ENCODE measurements at regions not wholly inside any gene's neighbourhood (a gene's known extent, or its start where the extent isn't known, plus 50 kb on each side); places are given as distances from the start of the nearest gene placed in this dataset.

DNA sequence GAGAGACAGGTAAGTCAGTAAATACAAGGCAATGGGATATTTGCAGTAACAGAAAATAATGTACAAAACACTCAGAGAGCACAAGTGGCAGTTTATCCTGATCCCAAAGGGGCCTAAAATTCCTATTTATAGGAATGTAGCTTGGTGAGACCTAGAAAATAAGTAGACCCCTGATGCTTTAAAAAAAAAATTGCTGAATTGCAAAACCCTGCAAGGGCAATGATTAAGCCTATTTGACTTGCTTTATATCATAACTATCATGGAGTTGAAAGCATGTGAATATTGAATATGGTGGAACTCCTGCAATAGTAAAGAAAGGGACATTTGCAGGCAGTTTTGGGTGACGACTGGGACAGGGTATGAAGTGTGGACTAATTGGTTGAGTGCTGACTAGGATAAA is 101.9 kb upstream of the C1orf21 start:
- H3K4me1 ChIP-seq (ENCODE audit: control insufficient read depth in 1 of 2, insufficient read depth in 2 of 2, low read length in 2 of 2) = peaks cover 0 to 7% of the 10 kb centered on the region in 2 donors
- H3K36me3 ChIP-seq (ENCODE audit: control insufficient read depth in 1 of 2, insufficient read depth in 2 of 2, low read length in 2 of 2) = no peaks in the 10 kb centered on the region
- H3K4me3 ChIP-seq (ENCODE audit: low read depth in 1 of 2, low read length in 2 of 2) = no peak overlapping the region
- no peaks in the 10 kb centered on the region for H3K27me3 ChIP-seq (ENCODE audit: low read depth, low read length)
- H3K9me3 ChIP-seq (ENCODE audit: control insufficient read depth in 1 of 2, low read length in 2 of 2) = no peaks in the 10 kb centered on the region
- H3K27ac ChIP-seq (ENCODE audit: low read length) = no peak overlapping the region

DNA sequence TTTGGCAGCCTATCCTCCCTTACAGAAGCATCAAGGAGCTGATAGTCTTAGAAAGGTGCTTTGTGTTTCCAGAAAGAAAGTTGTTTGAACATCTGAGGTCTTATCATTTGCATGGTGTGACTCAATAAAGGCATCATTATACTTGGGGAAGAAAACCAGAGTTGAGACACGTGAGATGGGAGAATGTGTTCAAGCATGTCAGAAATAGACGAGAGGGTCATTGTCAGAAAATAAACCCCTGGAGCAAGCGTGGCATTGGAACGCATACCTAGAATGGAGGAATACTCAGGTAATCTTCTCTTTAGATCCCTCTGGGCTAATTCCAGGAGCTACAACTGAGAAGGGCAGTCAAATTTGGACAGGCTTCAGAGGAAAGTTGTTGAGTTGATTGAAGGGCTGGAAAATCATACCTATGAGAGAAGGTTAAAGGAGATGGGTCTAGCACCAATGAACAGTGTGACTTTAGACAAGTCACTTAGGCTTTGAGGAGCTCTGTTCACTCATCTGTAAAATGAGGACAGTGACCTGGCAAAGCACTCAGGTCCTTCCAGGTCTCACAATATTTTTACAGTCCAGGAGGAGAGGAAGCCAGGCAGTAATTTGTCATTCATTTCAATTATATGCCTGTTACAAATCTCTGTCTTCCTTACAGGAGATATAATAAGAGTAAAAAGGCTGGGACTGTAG is 101.3 kb upstream of the C1orf21 start:
- Histone ChIP-seq H3K36me3 (ENCODE audit: control insufficient read depth in 1 of 2, insufficient read depth in 2 of 2, low read length in 2 of 2) (no peaks in the 10 kb centered on the region), H3K27ac (ENCODE audit: low read length) (no peak overlapping the region)

DNA sequence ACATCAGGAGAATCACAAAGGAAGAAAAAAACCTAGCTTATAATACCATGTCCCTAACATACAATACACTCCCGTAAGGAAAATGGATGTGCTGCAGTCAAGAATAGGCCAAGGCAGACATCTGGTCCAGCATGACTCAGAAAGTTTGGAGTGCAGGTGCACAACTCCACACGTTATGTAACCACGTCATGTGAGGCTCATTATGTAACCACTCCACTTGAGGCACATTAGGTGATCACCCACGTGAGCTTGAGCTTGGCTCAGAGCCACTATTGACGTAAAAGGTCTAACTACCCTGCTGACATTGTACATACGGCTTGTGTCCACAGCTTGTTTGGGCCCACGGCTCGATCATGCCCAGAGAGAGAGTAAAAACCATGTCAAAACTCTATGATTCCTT is 99.8 kb upstream of the C1orf21 start:
- Histone ChIP-seq H3K27ac (ENCODE audit: low read length) (no peak overlapping the region), H3K36me3 (ENCODE audit: control insufficient read depth in 1 of 2, insufficient read depth in 2 of 2, low read length in 2 of 2) (no peaks in the 10 kb centered on the region), H3K4me3 (ENCODE audit: low read depth in 1 of 2, low read length in 2 of 2) (no peak overlapping the region), H3K4me1 (ENCODE audit: control insufficient read depth in 1 of 2, insufficient read depth in 2 of 2, low read length in 2 of 2) (peaks cover 0 to 7% of the 10 kb centered on the region in 2 donors), H3K9me3 (ENCODE audit: control insufficient read depth in 1 of 2, low read length in 2 of 2) (no peaks in the 10 kb centered on the region), H3K27me3 (ENCODE audit: low read depth, low read length) (no peaks in the 10 kb centered on the region)

More for the DNA sequence above, 101.3 kb upstream of the C1orf21 start:
- no peaks in the 10 kb centered on the region for H3K27me3 ChIP-seq (ENCODE audit: low read depth, low read length)
- H3K4me1 ChIP-seq (ENCODE audit: control insufficient read depth in 1 of 2, insufficient read depth in 2 of 2, low read length in 2 of 2) = peaks cover 0 to 7% of the 10 kb centered on the region in 2 donors
- no peaks in the 10 kb centered on the region for H3K9me3 ChIP-seq (ENCODE audit: control insufficient read depth in 1 of 2, low read length in 2 of 2)
- no peak overlapping the region for H3K4me3 ChIP-seq (ENCODE audit: low read depth in 1 of 2, low read length in 2 of 2)

DNA sequence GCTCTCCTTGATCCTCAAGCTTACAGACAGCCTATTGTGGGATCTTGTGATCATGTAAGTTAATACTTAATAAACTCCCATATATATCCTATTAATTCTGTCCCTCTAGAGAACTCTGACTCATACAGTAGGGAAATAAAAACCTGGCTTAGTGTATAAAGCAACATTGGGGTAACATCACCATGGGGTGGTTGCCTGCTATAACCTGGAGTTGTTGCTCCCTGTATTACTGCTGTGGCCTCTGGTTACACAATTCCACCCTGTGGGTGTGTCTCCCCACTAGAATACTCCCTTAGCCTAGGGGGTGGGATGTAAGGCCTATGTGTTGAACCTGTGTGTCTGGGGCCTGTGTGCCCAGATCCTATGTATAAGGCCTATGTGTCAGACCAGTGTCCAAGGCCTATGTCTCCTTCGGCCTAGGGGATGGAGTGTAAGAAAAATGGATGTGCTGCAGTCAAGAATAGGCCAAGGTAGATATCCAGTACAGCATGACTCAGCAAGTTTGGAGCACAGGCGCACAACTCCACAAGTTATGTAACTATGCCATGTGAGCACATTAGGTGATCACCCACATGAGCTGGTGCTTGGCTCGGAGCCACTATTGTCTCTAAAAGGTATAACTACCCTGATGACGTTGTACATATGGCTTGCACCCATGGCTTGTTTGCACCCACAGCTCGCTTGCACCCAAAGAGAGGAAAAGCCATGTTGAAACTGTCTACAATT is 96.8 kb upstream of the C1orf21 start:
- Histone ChIP-seq H3K27ac (ENCODE audit: low read length) (no peak overlapping the region), H3K36me3 (ENCODE audit: control insufficient read depth in 1 of 2, insufficient read depth in 2 of 2, low read length in 2 of 2) (no peaks in the 10 kb centered on the region), H3K4me1 (ENCODE audit: control insufficient read depth in 1 of 2, insufficient read depth in 2 of 2, low read length in 2 of 2) (no peaks in the 10 kb centered on the region), H3K27me3 (ENCODE audit: low read depth, low read length) (no peaks in the 10 kb centered on the region), H3K4me3 (ENCODE audit: low read depth in 1 of 2, low read length in 2 of 2) (no peak overlapping the region), H3K9me3 (ENCODE audit: control insufficient read depth in 1 of 2, low read length in 2 of 2) (no peaks in the 10 kb centered on the region)

DNA sequence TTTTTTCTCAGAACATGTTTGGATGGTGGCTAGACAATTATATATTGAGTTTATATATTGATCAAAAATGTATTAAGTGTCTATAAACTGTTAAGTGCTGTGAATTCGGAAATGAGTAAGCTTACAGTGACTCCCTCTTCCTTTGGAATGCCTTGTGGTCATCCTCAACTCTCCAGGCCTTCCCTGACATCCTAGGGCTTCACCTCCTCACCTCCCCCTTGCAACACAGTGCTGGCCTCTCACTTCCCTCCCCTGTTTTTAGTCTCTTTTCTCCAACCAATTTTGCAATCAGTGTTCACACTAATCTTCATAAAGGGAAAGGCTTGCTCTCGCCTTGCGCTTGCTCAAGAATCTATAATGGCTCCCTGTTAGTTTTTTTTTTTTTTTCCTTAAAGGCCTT is 95.1 kb upstream of the C1orf21 start:
- Histone ChIP-seq H3K9me3 (ENCODE audit: control insufficient read depth in 1 of 2, low read length in 2 of 2) (no peaks in the 10 kb centered on the region), H3K36me3 (ENCODE audit: control insufficient read depth in 1 of 2, insufficient read depth in 2 of 2, low read length in 2 of 2) (no peaks in the 10 kb centered on the region), H3K4me3 (ENCODE audit: low read depth in 1 of 2, low read length in 2 of 2) (no peak overlapping the region), H3K27me3 (ENCODE audit: low read depth, low read length) (no peaks in the 10 kb centered on the region), H3K4me1 (ENCODE audit: control insufficient read depth in 1 of 2, insufficient read depth in 2 of 2, low read length in 2 of 2) (peaks cover 1 to 7% of the 10 kb centered on the region in 2 donors), H3K27ac (ENCODE audit: low read length) (no peak overlapping the region)

DNA sequence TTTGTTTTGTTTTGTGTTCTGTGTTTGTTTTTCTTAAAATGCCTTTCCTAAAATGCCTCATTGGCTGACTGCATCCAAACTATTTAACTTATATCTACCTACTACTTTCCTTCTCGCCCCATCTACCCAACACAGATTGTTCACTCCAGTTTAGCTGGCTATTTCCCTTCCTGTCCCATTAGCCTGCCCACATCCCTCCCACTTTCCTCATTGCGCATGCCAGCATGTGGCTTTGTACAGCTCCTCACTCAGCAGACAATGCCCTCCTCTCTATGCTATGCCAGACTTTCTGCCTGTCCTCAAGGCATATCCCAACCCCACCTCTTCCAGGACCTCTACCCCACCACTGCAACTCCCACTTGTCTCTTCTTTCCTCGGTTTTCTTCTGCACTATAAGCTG is 94.7 kb upstream of the C1orf21 start:
- H3K4me1 ChIP-seq (ENCODE audit: control insufficient read depth in 1 of 2, insufficient read depth in 2 of 2, low read length in 2 of 2) = peaks cover 5 to 8% of the 10 kb centered on the region in 2 donors
- H3K4me3 ChIP-seq (ENCODE audit: low read depth in 1 of 2, low read length in 2 of 2) = no peak overlapping the region
- no peaks in the 10 kb centered on the region for H3K36me3 ChIP-seq (ENCODE audit: control insufficient read depth in 1 of 2, insufficient read depth in 2 of 2, low read length in 2 of 2)
- no peaks in the 10 kb centered on the region for H3K9me3 ChIP-seq (ENCODE audit: control insufficient read depth in 1 of 2, low read length in 2 of 2)
- H3K27ac ChIP-seq (ENCODE audit: low read length) = no peak overlapping the region
- no peaks in the 10 kb centered on the region for H3K27me3 ChIP-seq (ENCODE audit: low read depth, low read length)

DNA sequence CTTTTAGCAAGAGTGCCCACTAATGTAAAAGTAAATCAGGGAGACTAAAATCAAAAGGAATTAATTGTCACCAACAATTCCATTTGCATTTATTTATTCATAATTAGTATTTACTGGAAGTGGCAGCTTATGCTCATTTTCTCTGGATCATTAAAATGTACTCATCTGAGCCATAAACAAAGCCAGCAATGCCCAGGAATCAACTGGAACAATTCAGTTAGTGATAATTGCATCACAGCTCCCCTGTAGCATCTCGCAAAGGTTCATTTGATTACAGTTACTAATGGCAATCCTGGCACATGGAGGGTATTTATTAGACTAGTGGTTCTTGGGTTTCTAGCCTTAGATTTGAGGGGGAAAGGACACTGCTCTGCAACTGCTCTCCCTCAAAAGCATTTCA is 92.7 kb upstream of the C1orf21 start:
- H3K27me3 ChIP-seq (ENCODE audit: low read depth, low read length) = no peaks in the 10 kb centered on the region
- peaks cover 6 to 16% of the 10 kb centered on the region in 2 donors for H3K4me1 ChIP-seq (ENCODE audit: control insufficient read depth in 1 of 2, insufficient read depth in 2 of 2, low read length in 2 of 2)
- H3K4me3 ChIP-seq (ENCODE audit: low read depth in 1 of 2, low read length in 2 of 2) = no peak overlapping the region
- no peaks in the 10 kb centered on the region for H3K36me3 ChIP-seq (ENCODE audit: control insufficient read depth in 1 of 2, insufficient read depth in 2 of 2, low read length in 2 of 2)
- H3K27ac ChIP-seq (ENCODE audit: low read length) = no peak overlapping the region
- H3K9me3 ChIP-seq (ENCODE audit: control insufficient read depth in 1 of 2, low read length in 2 of 2) = no peaks in the 10 kb centered on the region

DNA sequence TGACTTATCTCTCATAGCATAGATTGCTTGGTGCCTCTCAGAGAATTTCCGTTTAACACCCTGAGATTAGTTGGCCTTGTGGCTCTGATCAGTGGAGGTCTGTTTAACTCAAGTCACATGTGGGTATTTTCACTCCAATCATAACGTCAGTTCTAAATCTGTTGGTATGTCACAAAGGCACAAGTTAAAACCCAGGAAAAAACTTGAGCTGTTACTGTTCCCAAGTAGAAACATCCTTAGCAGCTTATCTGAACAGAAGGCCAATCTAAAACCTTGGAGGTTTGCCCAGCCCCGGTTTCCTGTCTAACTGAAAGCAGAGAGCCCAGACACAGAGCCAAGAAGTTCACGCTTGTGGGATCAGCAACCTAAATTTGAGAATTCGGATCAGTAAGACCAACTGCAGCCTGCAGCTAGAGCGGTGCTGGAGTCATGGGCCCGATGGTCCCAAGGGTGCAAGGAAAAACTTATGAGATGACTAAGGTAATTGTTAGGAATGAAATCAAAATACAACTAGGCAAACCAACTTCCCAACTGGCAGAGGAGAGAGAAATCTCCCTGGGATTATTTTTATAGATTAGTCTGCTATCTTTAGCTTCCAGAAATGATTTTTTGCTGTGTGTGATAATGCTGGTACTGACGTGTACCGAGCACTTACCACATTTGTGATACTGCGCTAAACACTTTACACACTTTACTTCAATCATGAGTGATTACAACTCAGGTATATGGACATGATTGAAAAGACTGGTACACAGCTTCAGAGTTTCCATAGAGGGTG is 90.2 kb upstream of the C1orf21 start:
- H3K27ac ChIP-seq (ENCODE audit: low read length) = peak overlapping the region; percentile 58
- no peaks in the 10 kb centered on the region for H3K9me3 ChIP-seq (ENCODE audit: control insufficient read depth in 1 of 2, low read length in 2 of 2)
- no peaks in the 10 kb centered on the region for H3K36me3 ChIP-seq (ENCODE audit: control insufficient read depth in 1 of 2, insufficient read depth in 2 of 2, low read length in 2 of 2)
- no peaks in the 10 kb centered on the region for H3K27me3 ChIP-seq (ENCODE audit: low read depth, low read length)
- peaks cover 6 to 17% of the 10 kb centered on the region in 2 donors for H3K4me1 ChIP-seq (ENCODE audit: control insufficient read depth in 1 of 2, insufficient read depth in 2 of 2, low read length in 2 of 2)
- no peak overlapping the region for H3K4me3 ChIP-seq (ENCODE audit: low read depth in 1 of 2, low read length in 2 of 2)

DNA sequence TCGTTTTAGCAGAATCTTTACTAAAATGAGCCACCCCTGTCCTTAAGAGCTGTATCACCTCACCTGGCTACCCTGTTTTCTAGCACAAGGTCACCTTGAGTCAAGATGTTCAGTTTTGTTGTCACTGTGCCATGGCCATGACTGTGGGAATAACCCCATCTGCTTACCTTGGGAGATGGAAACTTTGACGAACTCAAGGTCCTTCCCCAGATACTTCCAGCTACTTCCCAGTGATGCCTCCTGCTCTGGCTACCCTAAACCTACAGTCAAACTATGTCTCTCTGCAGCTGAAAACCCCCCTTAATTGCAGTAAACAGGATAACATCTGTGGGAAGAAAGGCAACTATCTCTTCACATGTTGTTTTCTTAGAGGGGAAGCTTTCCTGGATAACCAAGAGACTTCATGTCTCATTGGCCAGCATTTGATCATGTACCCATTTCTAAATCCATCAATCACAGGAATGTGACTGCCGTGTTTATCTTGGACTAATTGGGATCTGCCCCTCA is 89.5 kb upstream of the C1orf21 start:
- H3K4me1 ChIP-seq (ENCODE audit: control insufficient read depth in 1 of 2, insufficient read depth in 2 of 2, low read length in 2 of 2) = peaks cover 6 to 17% of the 10 kb centered on the region in 2 donors
- peak overlapping the region; percentile 58 for H3K27ac ChIP-seq (ENCODE audit: low read length)
- no peaks in the 10 kb centered on the region for H3K27me3 ChIP-seq (ENCODE audit: low read depth, low read length)
- H3K9me3 ChIP-seq (ENCODE audit: control insufficient read depth in 1 of 2, low read length in 2 of 2) = no peaks in the 10 kb centered on the region
- H3K36me3 ChIP-seq (ENCODE audit: control insufficient read depth in 1 of 2, insufficient read depth in 2 of 2, low read length in 2 of 2) = no peaks in the 10 kb centered on the region
- no peak overlapping the region for H3K4me3 ChIP-seq (ENCODE audit: low read depth in 1 of 2, low read length in 2 of 2)

DNA sequence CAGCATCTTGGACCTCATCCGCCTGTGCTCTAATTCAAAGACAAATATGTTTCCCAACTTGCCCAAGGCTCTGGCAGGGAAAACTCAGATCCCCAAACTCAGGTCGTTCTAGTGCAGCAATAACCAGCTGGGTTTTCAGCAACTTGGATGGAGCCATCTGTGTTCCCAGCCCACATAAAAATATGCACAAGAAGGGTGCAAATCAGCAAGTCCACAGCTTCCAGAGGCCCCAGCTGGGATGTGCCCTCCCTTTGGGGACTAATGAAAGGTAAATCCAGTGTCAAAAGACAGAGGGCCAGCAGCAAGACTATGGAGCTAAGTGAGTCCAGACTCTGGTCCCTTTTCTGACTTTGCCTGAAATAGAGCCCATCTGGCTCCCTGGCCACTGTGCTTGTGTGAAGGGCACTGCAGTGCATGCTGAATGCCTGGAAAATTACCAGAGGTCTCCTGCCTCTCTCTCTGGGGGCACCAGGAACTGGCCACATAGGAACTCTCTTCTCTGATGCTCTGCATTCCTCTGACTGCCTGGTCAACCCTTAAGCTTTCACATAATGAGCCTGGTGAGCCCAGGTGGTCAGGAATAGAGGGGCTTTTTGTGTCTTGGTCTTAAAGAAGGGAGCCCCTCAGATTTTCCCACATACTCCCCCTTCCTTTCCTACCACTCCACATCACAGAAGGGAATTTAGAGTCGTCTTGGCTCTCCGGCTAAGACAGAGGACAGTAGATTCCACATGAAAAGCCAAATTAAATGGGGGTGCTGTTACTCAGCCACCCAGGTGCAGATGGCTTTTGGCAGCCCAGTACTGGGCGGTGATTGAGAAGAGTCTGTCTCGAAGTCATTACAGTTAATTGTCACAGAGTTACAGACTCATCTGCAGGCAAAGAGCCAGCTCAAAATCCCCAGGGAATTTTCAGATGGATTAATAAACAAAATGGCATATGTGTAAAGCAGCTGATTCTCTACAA is 88.1 kb upstream of the C1orf21 start:
- Histone ChIP-seq H3K9me3 (ENCODE audit: control insufficient read depth in 1 of 2, low read length in 2 of 2) (no peaks in the 10 kb centered on the region), H3K4me1 (ENCODE audit: control insufficient read depth in 1 of 2, insufficient read depth in 2 of 2, low read length in 2 of 2) (peaks cover 6 to 17% of the 10 kb centered on the region in 2 donors), H3K27ac (ENCODE audit: low read length) (no peak overlapping the region), H3K36me3 (ENCODE audit: control insufficient read depth in 1 of 2, insufficient read depth in 2 of 2, low read length in 2 of 2) (no peaks in the 10 kb centered on the region), H3K4me3 (ENCODE audit: low read depth in 1 of 2, low read length in 2 of 2) (no peak overlapping the region), H3K27me3 (ENCODE audit: low read depth, low read length) (no peaks in the 10 kb centered on the region)
